ENCODE measurements at regions not wholly inside any gene's neighbourhood (a gene's known extent, or its start where the extent isn't known, plus 50 kb on each side); places are given as distances from the start of the nearest gene placed in this dataset.

GRCh38 chr19:32104153-32104849, 241.1 kb upstream of the ZNF507 start:
- Histone ChIP-seq H3K36me3 (ENCODE audit: control insufficient read depth, insufficient read depth, low read length) (no peaks in the 10 kb centered on the region), H3K27me3 (replicated peaks; ENCODE audit: control insufficient read depth, insufficient read depth, low read length) (no peaks in the 10 kb centered on the region), H3K4me3 (replicated peaks; ENCODE audit: low read depth, low read length) (no peak overlapping the region)
- no peak for DNase-seq (ENCODE audit: extremely low read depth, insufficient read length)
- no peak for TF ChIP-seq CTCF (IDR thresholded peaks at IDR 0.05; ENCODE audit: insufficient read depth, low read length, poor library complexity, severe bottlenecking)

- Histone ChIP-seq H3K4me3 (replicated peaks; ENCODE audit: low read depth, low read length) (no peak overlapping the region), H3K27me3 (replicated peaks; ENCODE audit: control insufficient read depth, insufficient read depth, low read length) (no peaks in the 10 kb centered on the region)
- no peak for DNase-seq (ENCODE audit: extremely low read depth, insufficient read length)
Measured at GRCh38 chr19:32104850-32105235, 240.6 kb upstream of the ZNF507 start.

GRCh38 chr19:32105527-32106310, 239.7 kb upstream of the ZNF507 start:
- no peak for DNase-seq (ENCODE audit: extremely low read depth, insufficient read length)
- no peaks in the 10 kb centered on the region for H3K27me3 ChIP-seq (replicated peaks; ENCODE audit: control insufficient read depth, insufficient read depth, low read length)

More at GRCh38 chr19:32104850-32105235, 240.6 kb upstream of the ZNF507 start:
- TF ChIP-seq CTCF (IDR thresholded peaks at IDR 0.05; ENCODE audit: insufficient read depth, low read length, poor library complexity, severe bottlenecking), result no peak
- no peaks in the 10 kb centered on the region for H3K36me3 ChIP-seq (ENCODE audit: control insufficient read depth, insufficient read depth, low read length)

GRCh38 chr19:32122258-32122657, 223.2 kb upstream of the ZNF507 start:
- Histone ChIP-seq H3K4me3 (replicated peaks; ENCODE audit: low read depth, low read length) (no peak overlapping the region), H3K36me3 (ENCODE audit: control insufficient read depth, insufficient read depth, low read length) (no peaks in the 10 kb centered on the region), H3K27me3 (replicated peaks; ENCODE audit: control insufficient read depth, insufficient read depth, low read length) (no peaks in the 10 kb centered on the region)
- DNase-seq (ENCODE audit: extremely low read depth, insufficient read length), result no peak
- no peak for TF ChIP-seq CTCF (IDR thresholded peaks at IDR 0.05; ENCODE audit: insufficient read depth, low read length, poor library complexity, severe bottlenecking)

More at GRCh38 chr19:32105527-32106310, 239.7 kb upstream of the ZNF507 start:
- no peak for TF ChIP-seq CTCF (IDR thresholded peaks at IDR 0.05; ENCODE audit: insufficient read depth, low read length, poor library complexity, severe bottlenecking)
- no peak overlapping the region for H3K4me3 ChIP-seq (replicated peaks; ENCODE audit: low read depth, low read length)
- no peaks in the 10 kb centered on the region for H3K36me3 ChIP-seq (ENCODE audit: control insufficient read depth, insufficient read depth, low read length)

GRCh38 chr19:32123355-32123940, 222.0 kb upstream of the ZNF507 start:
- no peaks in the 10 kb centered on the region for H3K27me3 ChIP-seq (replicated peaks; ENCODE audit: control insufficient read depth, insufficient read depth, low read length)
- DNase-seq (ENCODE audit: extremely low read depth, insufficient read length), result no peak
- no peaks in the 10 kb centered on the region for H3K36me3 ChIP-seq (ENCODE audit: control insufficient read depth, insufficient read depth, low read length)
- no peak overlapping the region for H3K4me3 ChIP-seq (replicated peaks; ENCODE audit: low read depth, low read length)
- no peak for TF ChIP-seq CTCF (IDR thresholded peaks at IDR 0.05; ENCODE audit: insufficient read depth, low read length, poor library complexity, severe bottlenecking)
